ENCODE measurements at regions not wholly inside any gene's neighbourhood (a gene's known extent, or its start where the extent isn't known, plus 50 kb on each side); places are given as distances from the start of the nearest gene placed in this dataset.

GRCh38 chr7:96547371-96547811 is 162.3 kb downstream of the SEM1 start:
- no peak for DNase-seq (ENCODE audit: low read depth, low spot score)
- no peaks in the 10 kb centered on the region for H3K36me3 ChIP-seq (ENCODE audit: control insufficient read depth in 2 of 2, insufficient read depth in 2 of 2, low read length in 1 of 2)
- FAIRE-seq: no peak
- H3K4me3 ChIP-seq: no peak overlapping the region
- no peak overlapping the region for H3K4me2 ChIP-seq (ENCODE audit: control insufficient read depth, insufficient read depth)
- H3K27me3 ChIP-seq (replicated peaks in 1 of 2; ENCODE audit: control insufficient read depth in 2 of 2, insufficient read depth in 2 of 2, low read length in 1 of 2): no peaks in the 10 kb centered on the region; a peak in 1 of 4 replicates
- ChIA-PET SMC1A (ENCODE audit: uncharacterized antibody, unreplicated experiment) (no interaction called here), RAD21 (ENCODE audit: unreplicated experiment) (no interaction called here), POLR2A (no interaction called here), CTCF (interaction anchor here (1.0 kb wide), 1 partner anchor 9 kb away, joined by 3 read pairs; no protein-coding TSS in a partner anchor)
- no peak overlapping the region for H3K27ac ChIP-seq (ENCODE audit: control insufficient read depth, insufficient read depth)
- 38% methylated on average over 3 of the region's 3 CpGs for WGBS (ENCODE audit: insufficient coverage, insufficient replicate concordance, low lambda C conversion rate, missing lambda C conversion rate)
- in situ Hi-C loops (cut with MboI): no loop called here
- H3K9ac ChIP-seq (ENCODE audit: control insufficient read depth, insufficient read depth, low read length): no peak overlapping the region
- no peak for TF ChIP-seq BACH1 (IDR thresholded peaks at IDR 0.05; ENCODE audit: borderline replicate concordance)
- no peak for TF ChIP-seq JUND (IDR thresholded peaks at IDR 0.05; ENCODE audit: low read depth, low read length)
- TF ChIP-seq KLF5 (IDR thresholded peaks at IDR 0.05; ENCODE audit: partially characterized antibody): no peak
- no peak for TF ChIP-seq MAX (IDR thresholded peaks at IDR 0.05; ENCODE audit: low read depth, low read length)
- no peak for TF ChIP-seq YY1 (IDR thresholded peaks at IDR 0.05; ENCODE audit: low read depth, low read length)
- no peak for TF ChIP-seq POLR2A (IDR thresholded peaks at IDR 0.05; ENCODE audit: low read depth, low read length)
- BruUV-seq (replicated peaks): no TSS peak
- no peak overlapping the region for H2AFZ ChIP-seq (ENCODE audit: control insufficient read depth, low read depth, low read length)
- no peaks in the 10 kb centered on the region for H3K4me1 ChIP-seq (ENCODE audit: control insufficient read depth, insufficient read depth, low read length)
- ATAC-seq: no peak
- H4K20me1 ChIP-seq (ENCODE audit: control insufficient read depth, insufficient read depth): no peaks in the 10 kb centered on the region
- intact Hi-C loops (cut with micrococcal nuclease; ENCODE audit: unreplicated experiment): no loop called here
- H3K79me2 ChIP-seq (ENCODE audit: control insufficient read depth, insufficient read depth, low read length): no peaks in the 10 kb centered on the region
- H3K9me3 ChIP-seq (replicated peaks; ENCODE audit: control insufficient read depth, insufficient read depth, low read length): no peaks in the 10 kb centered on the region

GRCh38 chr7:96546426-96546825 is 163.2 kb downstream of the SEM1 start:
- DNase-seq (ENCODE audit: low read depth, low spot score) (no peak), ATAC-seq (no peak), FAIRE-seq (no peak)
- ChIA-PET CTCF (no interaction called here), POLR2A (no interaction called here), SMC1A (ENCODE audit: uncharacterized antibody, unreplicated experiment) (interaction anchor here (1.1 kb wide), 1 partner anchor 470 kb away, joined by 3 read pairs; no protein-coding TSS in a partner anchor), RAD21 (ENCODE audit: unreplicated experiment) (no interaction called here)
- 25% methylated on average over 2 of the region's 2 CpGs for WGBS (ENCODE audit: insufficient coverage, insufficient replicate concordance, low lambda C conversion rate, missing lambda C conversion rate)
- H2AFZ ChIP-seq (ENCODE audit: control insufficient read depth, low read depth, low read length): no peak overlapping the region
- H3K9me3 ChIP-seq (replicated peaks; ENCODE audit: control insufficient read depth, insufficient read depth, low read length): no peaks in the 10 kb centered on the region
- H3K4me2 ChIP-seq (ENCODE audit: control insufficient read depth, insufficient read depth): no peak overlapping the region
- no peaks in the 10 kb centered on the region for H3K79me2 ChIP-seq (ENCODE audit: control insufficient read depth, insufficient read depth, low read length)
- H3K4me1 ChIP-seq (ENCODE audit: control insufficient read depth, insufficient read depth, low read length): no peaks in the 10 kb centered on the region
- no peaks in the 10 kb centered on the region for H3K36me3 ChIP-seq (ENCODE audit: control insufficient read depth in 2 of 2, insufficient read depth in 2 of 2, low read length in 1 of 2)
- intact Hi-C loops (cut with micrococcal nuclease; ENCODE audit: unreplicated experiment) (no loop called here), in situ Hi-C loops (cut with MboI) (no loop called here)
- no peak overlapping the region for H3K27ac ChIP-seq (ENCODE audit: control insufficient read depth, insufficient read depth)
- H3K27me3 ChIP-seq (replicated peaks in 1 of 2; ENCODE audit: control insufficient read depth in 2 of 2, insufficient read depth in 2 of 2, low read length in 1 of 2): no peaks in the 10 kb centered on the region; a peak in 1 of 4 replicates
- H3K9ac ChIP-seq (ENCODE audit: control insufficient read depth, insufficient read depth, low read length): no peak overlapping the region
- no peak overlapping the region for H3K4me3 ChIP-seq
- BruUV-seq (replicated peaks): no TSS peak
- H4K20me1 ChIP-seq (ENCODE audit: control insufficient read depth, insufficient read depth): no peaks in the 10 kb centered on the region
- TF ChIP-seq HDAC2 (IDR thresholded peaks at IDR 0.05) (no peak), SMARCA5 (IDR thresholded peaks at IDR 0.05) (no peak), BRCA1 (IDR thresholded peaks at IDR 0.05; ENCODE audit: low read depth, low read length) (no peak), SREBF1 (IDR thresholded peaks at IDR 0.05; ENCODE audit: low read length) (no peak), PAX5 (IDR thresholded peaks at IDR 0.05; ENCODE audit: borderline replicate concordance, low read depth, low read length) (no peak), ZBED1 (IDR thresholded peaks at IDR 0.05; ENCODE audit: borderline replicate concordance) (no peak), SMAD5 (IDR thresholded peaks at IDR 0.05; ENCODE audit: low read depth) (no peak), ZBTB4 (CRISPR knock-in tag; IDR thresholded peaks at IDR 0.05) (no peak), TCF12 (IDR thresholded peaks at IDR 0.05; ENCODE audit: low read depth, low read length) (no peak), EED (IDR thresholded peaks at IDR 0.05; ENCODE audit: low read depth) (no peak)

Measured in GM12878 (cell line).